Thyroid gland (tissue), 4 donors: ENCODE measurements at regions not wholly inside any gene's neighbourhood (a gene's known extent, or its start where the extent isn't known, plus 50 kb on each side); places are given as distances from the start of the nearest gene placed in this dataset.

Source experiments
- POLR2A ChIP-seq, 2 donors: fragments of 450-650 bp; IDR thresholded peaks; one replicate each; pipeline ENCODE4 v1.6.1; 2017; ENCODE audit warnings: antibody characterized with exemption in 2 of 2, mild to moderate bottlenecking in 2 of 2, moderate library complexity in 1 of 2
- TF ChIP-seq, protein P1 (sequence below), 6 experiments: fragments of 200-600 bp in 3 of 6; fragments of 450-650 bp in 3 of 6; sonication (generic) in 3 of 6; IDR thresholded peaks; one replicate each; pipeline ENCODE4 v1.5.1; 2016 to 2019; ENCODE audit warnings: antibody characterized with exemption in 6 of 6, mild to moderate bottlenecking in 2 of 6, inconsistent platforms in 1 of 6, moderate library complexity in 1 of 6

DNA sequence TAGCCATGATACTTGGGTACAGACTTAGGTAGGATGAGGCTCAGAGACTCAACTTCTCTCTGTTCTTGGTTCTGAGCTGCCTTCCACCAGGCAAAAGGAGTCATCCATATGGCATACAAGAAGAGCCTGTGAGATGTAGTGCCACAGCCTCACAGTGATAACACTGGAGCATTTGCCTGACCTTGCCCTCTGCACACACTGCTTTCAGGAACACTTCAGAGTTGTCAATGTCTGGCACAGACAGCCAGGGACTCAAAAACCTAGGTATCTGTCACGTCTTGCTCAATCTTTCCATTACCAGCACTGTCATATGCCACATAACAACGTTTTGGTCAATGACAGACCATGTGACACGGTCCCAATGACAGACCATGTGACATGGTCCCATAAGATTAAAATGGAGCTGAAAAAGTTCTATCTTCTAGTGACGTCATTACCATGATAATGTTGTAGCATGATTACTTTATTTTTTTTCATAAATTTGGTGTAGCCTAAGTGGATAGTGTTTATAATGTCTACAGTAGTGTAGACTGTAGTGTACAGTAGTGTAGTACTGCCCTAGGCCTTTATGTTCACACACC is 199.9 kb upstream of the CTTNBP2NL start:
- TF ChIP-seq, protein P1, sequence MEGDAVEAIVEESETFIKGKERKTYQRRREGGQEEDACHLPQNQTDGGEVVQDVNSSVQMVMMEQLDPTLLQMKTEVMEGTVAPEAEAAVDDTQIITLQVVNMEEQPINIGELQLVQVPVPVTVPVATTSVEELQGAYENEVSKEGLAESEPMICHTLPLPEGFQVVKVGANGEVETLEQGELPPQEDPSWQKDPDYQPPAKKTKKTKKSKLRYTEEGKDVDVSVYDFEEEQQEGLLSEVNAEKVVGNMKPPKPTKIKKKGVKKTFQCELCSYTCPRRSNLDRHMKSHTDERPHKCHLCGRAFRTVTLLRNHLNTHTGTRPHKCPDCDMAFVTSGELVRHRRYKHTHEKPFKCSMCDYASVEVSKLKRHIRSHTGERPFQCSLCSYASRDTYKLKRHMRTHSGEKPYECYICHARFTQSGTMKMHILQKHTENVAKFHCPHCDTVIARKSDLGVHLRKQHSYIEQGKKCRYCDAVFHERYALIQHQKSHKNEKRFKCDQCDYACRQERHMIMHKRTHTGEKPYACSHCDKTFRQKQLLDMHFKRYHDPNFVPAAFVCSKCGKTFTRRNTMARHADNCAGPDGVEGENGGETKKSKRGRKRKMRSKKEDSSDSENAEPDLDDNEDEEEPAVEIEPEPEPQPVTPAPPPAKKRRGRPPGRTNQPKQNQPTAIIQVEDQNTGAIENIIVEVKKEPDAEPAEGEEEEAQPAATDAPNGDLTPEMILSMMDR (IDR thresholded peaks at IDR 0.05), result no peak
- TF ChIP-seq POLR2A (IDR thresholded peaks at IDR 0.05), result no peak
